H9 (cell line): ENCODE measurements at regions not wholly inside any gene's neighbourhood (a gene's known extent, or its start where the extent isn't known, plus 50 kb on each side); places are given as distances from the start of the nearest gene placed in this dataset.

Source experiments
- DNase-seq: peaks from one replicate; pipeline ENCODE4 v3.0.0-alpha.2; 2017
- H2AFZ ChIP-seq: one replicate; pipeline ENCODE4 v1.6.1; 2013; ENCODE audit warnings: mild to moderate bottlenecking, low read length, control low read depth, moderate library complexity
- H2AK5ac ChIP-seq: 2 replicates; pipeline ENCODE4 v1.6.1; 2013; ENCODE audit warnings: low read length, control low read depth, mixed read lengths; ENCODE audit not compliant: insufficient read length
- H2BK120ac ChIP-seq: one replicate; pipeline ENCODE4 v1.6.1; 2013; ENCODE audit warnings: low read depth, mild to moderate bottlenecking, low read length, control low read depth, inconsistent platforms; ENCODE audit not compliant: poor library complexity, severe bottlenecking
- H2BK12ac ChIP-seq: 2 replicates; pipeline ENCODE4 v1.6.1; 2013; ENCODE audit warnings: low read length, control low read depth, mixed read lengths, low read depth; ENCODE audit not compliant: insufficient read length
- H2BK15ac ChIP-seq: 2 replicates; pipeline ENCODE4 v1.6.1; 2013; ENCODE audit warnings: low read depth, low read length, control low read depth
- H2BK20ac ChIP-seq: one replicate; pipeline ENCODE4 v1.6.1; 2013; ENCODE audit warnings: low read depth, mild to moderate bottlenecking, low read length, control low read depth, inconsistent platforms; ENCODE audit not compliant: poor library complexity, severe bottlenecking
- H2BK5ac ChIP-seq: 2 replicates; pipeline ENCODE4 v1.6.1; 2013; ENCODE audit warnings: low read length, control low read depth, mixed read lengths; ENCODE audit not compliant: insufficient read length
- H3K14ac ChIP-seq: 2 replicates; pipeline ENCODE4 v1.6.1; 2013; ENCODE audit warnings: low read length, control low read depth; ENCODE audit not compliant: insufficient read depth
- H3K18ac ChIP-seq: 2 replicates; pipeline ENCODE4 v1.6.1; 2013; ENCODE audit warnings: low read depth, mild to moderate bottlenecking, mixed read lengths, low read length, control low read depth; ENCODE audit not compliant: insufficient read length
- H3K23ac ChIP-seq: 2 replicates; pipeline ENCODE4 v1.6.1; 2013; ENCODE audit warnings: low read length, control low read depth, mixed read lengths, low read depth; ENCODE audit not compliant: insufficient read length
- H3K23me2 ChIP-seq: 2 replicates; pipeline ENCODE4 v1.6.1; 2013; ENCODE audit warnings: low read depth, mild to moderate bottlenecking, mixed read lengths, low read length, control low read depth; ENCODE audit not compliant: insufficient read length, poor library complexity, severe bottlenecking
- H3K27ac ChIP-seq: 2 replicates; pipeline ENCODE4 v1.5.1; 2013; ENCODE audit warnings: low read length, control low read depth, mixed read lengths, low read depth; ENCODE audit not compliant: insufficient read length
- H3K27me3 ChIP-seq: 2 replicates; pipeline ENCODE4 v1.6.1; 2013; ENCODE audit warnings: low read length, control low read depth, inconsistent platforms; ENCODE audit not compliant: insufficient read depth
- H3K4ac ChIP-seq: 2 replicates; pipeline ENCODE4 v1.6.1; 2013; ENCODE audit warnings: low read depth, mild to moderate bottlenecking, control low read depth, inconsistent platforms, low read length, moderate library complexity
- H3K4me1 ChIP-seq: 2 replicates; pipeline ENCODE4 v1.6.1; 2013; ENCODE audit warnings: low read length, control low read depth, inconsistent platforms; ENCODE audit not compliant: insufficient read depth
- H3K4me2 ChIP-seq: 2 replicates; pipeline ENCODE4 v1.6.1; 2013; ENCODE audit warnings: low read length, control low read depth, mixed read lengths; ENCODE audit not compliant: insufficient read length, insufficient read depth
- H3K56ac ChIP-seq: 2 replicates; pipeline ENCODE4 v1.6.1; 2013; ENCODE audit warnings: low read depth, mild to moderate bottlenecking, mixed read lengths, low read length, control low read depth; ENCODE audit not compliant: insufficient read length
- H3K79me1 ChIP-seq: 2 replicates; pipeline ENCODE4 v1.6.1; 2013; ENCODE audit warnings: low read depth, mild to moderate bottlenecking, moderate library complexity, low read length, control low read depth, inconsistent platforms; ENCODE audit not compliant: insufficient read depth, poor library complexity, severe bottlenecking
- H3K79me2 ChIP-seq: 2 replicates; pipeline ENCODE4 v1.6.1; 2013; ENCODE audit warnings: low read length, control low read depth, inconsistent platforms; ENCODE audit not compliant: insufficient read depth
- H3K9ac ChIP-seq: 2 replicates; pipeline ENCODE4 v1.6.1; 2013; ENCODE audit warnings: low read length, control low read depth, mixed read lengths; ENCODE audit not compliant: insufficient read length; ENCODE audit errors: extremely low read depth
- H3K9me3 ChIP-seq: one replicate; pipeline ENCODE4 v1.6.1; 2013; ENCODE audit warnings: low read depth, low read length, inconsistent platforms; ENCODE audit not compliant: control insufficient read depth
- H3T11ph ChIP-seq: one replicate; pipeline ENCODE4 v1.6.1; 2013; ENCODE audit warnings: mild to moderate bottlenecking, low read length, control low read depth, inconsistent platforms
- H4K20me1 ChIP-seq: one replicate; pipeline ENCODE4 v1.6.1; 2013; ENCODE audit not compliant: control insufficient read depth, insufficient read length, insufficient read depth
- H4K5ac ChIP-seq: 2 replicates; pipeline ENCODE4 v1.6.1; 2013; ENCODE audit warnings: low read depth, mild to moderate bottlenecking, mixed read lengths, low read length, control low read depth; ENCODE audit not compliant: insufficient read length
- H4K8ac ChIP-seq: replicated peaks from 2 replicates; pipeline ENCODE4 v1.6.1; 2013; ENCODE audit warnings: low read length, control low read depth, mixed read lengths, low read depth; ENCODE audit not compliant: insufficient read length
- H4K91ac ChIP-seq: 2 replicates; pipeline ENCODE4 v1.6.1; 2013; ENCODE audit warnings: low read depth, mild to moderate bottlenecking, moderate library complexity, mixed read lengths, low read length, control low read depth; ENCODE audit not compliant: insufficient read length
- H3K27ac Mint-ChIP-seq, 3 experiments: 2 replicates in 2 of 3; 3 replicates in 1 of 3; pipeline ENCODE4 v1.8.0; 2020 to 2021; ENCODE audit warnings: mixed read lengths in 3 of 3, mild to moderate bottlenecking in 1 of 3, moderate library complexity in 1 of 3
- H3K27me3 Mint-ChIP-seq: 2 replicates; pipeline ENCODE4 v1.8.0; 2021; ENCODE audit warnings: low read depth, mild to moderate bottlenecking, moderate library complexity, mixed read lengths
- H3K36me3 Mint-ChIP-seq, 3 experiments: 2 replicates in 2 of 3; 3 replicates in 1 of 3; pipeline ENCODE4 v1.8.0; 2020 to 2021; ENCODE audit warnings: low read depth in 3 of 3, mixed read lengths in 3 of 3; ENCODE audit not compliant: insufficient read depth in 1 of 3
- H3K4me1 Mint-ChIP-seq, 2 experiments: 2 replicates each; pipeline ENCODE4 v1.8.0; 2020; ENCODE audit warnings: mixed read lengths in 2 of 2
- H3K4me3 Mint-ChIP-seq, 2 experiments: 2 replicates in 1 of 2; 3 replicates in 1 of 2; pipeline ENCODE4 v1.8.0; 2020 to 2021; ENCODE audit warnings: mild to moderate bottlenecking in 2 of 2, mixed read lengths in 2 of 2, moderate library complexity in 1 of 2
- H3K9me3 Mint-ChIP-seq, 2 experiments: 2 replicates in 1 of 2; 3 replicates in 1 of 2; pipeline ENCODE4 v1.8.0; 2020; ENCODE audit warnings: mild to moderate bottlenecking in 2 of 2, mixed read lengths in 2 of 2, moderate library complexity in 1 of 2
- WGBS: extraction: QIAGEN DNeasy Blood & Tissue Kit; methylation state at CpG from one replicate; pipeline ENCODE4 v1.1.7; 2013; ENCODE audit warnings: missing lambda C conversion rate, low lambda C conversion rate, mixed read lengths; ENCODE audit not compliant: insufficient read length; ENCODE audit errors: extremely low coverage; 5-methylcytosine and 5-hydroxymethylcytosine counted together
- TF ChIP-seq, protein P1 (sequence below): fragments of 200-600 bp; sonication (generic); conservative IDR thresholded peaks from 3 replicates; pipeline ENCODE4 v1.8.0; 2021; ENCODE audit warnings: antibody characterized with exemption, mild to moderate bottlenecking

DNA sequence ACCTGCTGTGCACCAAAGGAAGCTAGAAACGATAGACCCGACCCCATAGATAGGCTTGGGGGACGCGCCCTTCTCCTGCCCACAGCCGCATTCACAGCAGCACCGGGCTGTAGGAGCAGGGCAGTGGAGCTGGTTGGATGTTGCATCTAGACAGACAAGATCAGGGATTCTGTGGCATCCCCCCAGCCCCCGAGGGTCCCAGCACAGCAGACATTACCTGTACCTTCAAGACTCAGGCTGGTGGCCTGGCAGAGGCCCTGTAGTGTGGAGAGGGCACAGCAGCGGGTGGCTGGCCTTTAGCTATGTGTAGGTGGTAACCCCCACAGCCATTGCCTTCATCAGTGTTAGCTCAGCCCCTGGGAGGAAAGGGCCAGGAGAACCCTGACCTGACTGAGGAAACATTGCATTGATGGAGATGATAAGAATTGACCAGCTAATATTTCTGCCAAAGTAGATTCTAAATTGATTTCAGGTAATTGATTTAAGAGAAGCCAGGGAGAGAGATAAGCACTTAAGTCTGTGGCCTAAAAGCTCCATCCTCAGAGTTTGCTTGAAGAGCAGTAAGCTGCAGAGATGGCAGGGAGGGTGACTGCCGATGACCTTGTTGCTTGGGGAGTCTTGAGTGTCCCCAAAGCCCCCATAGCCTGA, 269.4 kb downstream of the TLE3 start:
- no peak overlapping the region for H3K27ac ChIP-seq
- H3T11ph ChIP-seq = no peak overlapping the region
- H3K4me1 Mint-ChIP-seq = peaks cover 25 to 28% of the 10 kb centered on the region in 2 experiments
- no peak for DNase-seq
- no peak overlapping the region for H4K5ac ChIP-seq
- no peak overlapping the region for H2BK5ac ChIP-seq
- no peak overlapping the region for H3K9ac ChIP-seq
- H3K27ac Mint-ChIP-seq = no peak overlapping the region; a peak in 1 of 7 replicates
- H2BK120ac ChIP-seq = no peak overlapping the region
- no peaks in the 10 kb centered on the region for H4K20me1 ChIP-seq
- H3K36me3 Mint-ChIP-seq = no peaks in the 10 kb centered on the region; a peak in 1 of 7 replicates
- no peak overlapping the region for H3K56ac ChIP-seq
- H3K79me1 ChIP-seq = no peaks in the 10 kb centered on the region
- H3K23me2 ChIP-seq = no peaks in the 10 kb centered on the region
- H3K4me2 ChIP-seq = no peak overlapping the region
- no peak overlapping the region for H2AK5ac ChIP-seq
- WGBS = no CpG with 5 or more reads among the region's 9 CpGs
- no peak overlapping the region for H2BK15ac ChIP-seq
- H3K9me3 Mint-ChIP-seq = no peaks in the 10 kb centered on the region; a peak in 1 of 5 replicates
- H2BK12ac ChIP-seq = no peak overlapping the region
- H3K27me3 Mint-ChIP-seq = peaks cover 10% of the 10 kb centered on the region
- H3K14ac ChIP-seq = no peak overlapping the region
- H4K8ac ChIP-seq = no peak overlapping the region
- H3K79me2 ChIP-seq = no peaks in the 10 kb centered on the region
- no peaks in the 10 kb centered on the region for H3K27me3 ChIP-seq
- no peak overlapping the region for H3K18ac ChIP-seq
- no peaks in the 10 kb centered on the region for H3K9me3 ChIP-seq
- H2BK20ac ChIP-seq = no peak overlapping the region
- TF ChIP-seq, protein P1, sequence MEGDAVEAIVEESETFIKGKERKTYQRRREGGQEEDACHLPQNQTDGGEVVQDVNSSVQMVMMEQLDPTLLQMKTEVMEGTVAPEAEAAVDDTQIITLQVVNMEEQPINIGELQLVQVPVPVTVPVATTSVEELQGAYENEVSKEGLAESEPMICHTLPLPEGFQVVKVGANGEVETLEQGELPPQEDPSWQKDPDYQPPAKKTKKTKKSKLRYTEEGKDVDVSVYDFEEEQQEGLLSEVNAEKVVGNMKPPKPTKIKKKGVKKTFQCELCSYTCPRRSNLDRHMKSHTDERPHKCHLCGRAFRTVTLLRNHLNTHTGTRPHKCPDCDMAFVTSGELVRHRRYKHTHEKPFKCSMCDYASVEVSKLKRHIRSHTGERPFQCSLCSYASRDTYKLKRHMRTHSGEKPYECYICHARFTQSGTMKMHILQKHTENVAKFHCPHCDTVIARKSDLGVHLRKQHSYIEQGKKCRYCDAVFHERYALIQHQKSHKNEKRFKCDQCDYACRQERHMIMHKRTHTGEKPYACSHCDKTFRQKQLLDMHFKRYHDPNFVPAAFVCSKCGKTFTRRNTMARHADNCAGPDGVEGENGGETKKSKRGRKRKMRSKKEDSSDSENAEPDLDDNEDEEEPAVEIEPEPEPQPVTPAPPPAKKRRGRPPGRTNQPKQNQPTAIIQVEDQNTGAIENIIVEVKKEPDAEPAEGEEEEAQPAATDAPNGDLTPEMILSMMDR = no peak
- no peak overlapping the region for H3K23ac ChIP-seq
- no peak overlapping the region for H2AFZ ChIP-seq
- H3K4me3 Mint-ChIP-seq = no peak overlapping the region
- H3K4ac ChIP-seq = no peak overlapping the region
- H4K91ac ChIP-seq = no peak overlapping the region
- H3K4me1 ChIP-seq = no peaks in the 10 kb centered on the region
